ENCODE measurements at regions not wholly inside any gene's neighbourhood (a gene's known extent, or its start where the extent isn't known, plus 50 kb on each side); places are given as distances from the start of the nearest gene placed in this dataset.

GRCh38 chr20:57970116-57970515 is 258.3 kb downstream of the ANKRD60 start (continued):
- TF ChIP-seq HEYL (CRISPR knock-in tag; IDR thresholded peaks at IDR 0.05) (no peak), ESRRA (IDR thresholded peaks at IDR 0.05; ENCODE audit: borderline replicate concordance, low read length) (no peak), JUN (IDR thresholded peaks at IDR 0.05) (no peak), MAZ (IDR thresholded peaks at IDR 0.05; ENCODE audit: borderline replicate concordance, low read depth, low read length) (no peak), RFX5 (IDR thresholded peaks at IDR 0.05) (no peak), KDM1A (IDR thresholded peaks at IDR 0.05; ENCODE audit: low read depth) (no peak), TP53 (CRISPR knock-in tag; IDR thresholded peaks at IDR 0.05) (no peak)

- CTCF ChIA-PET, result no interaction called here
- 58% methylated on average over 1 of the region's 1 CpG for WGBS (ENCODE audit: missing lambda C conversion rate)
These were observed 258.3 kb upstream of the PMEPA1 start for GRCh38 chr20:57968120-57968519.

GRCh38 chr20:57967364-57967763 is 257.5 kb upstream of the PMEPA1 start:
- H3K4me3 ChIP-seq, result no peak overlapping the region
- no peak for ATAC-seq
- DNase-seq (ENCODE audit: low read depth in 1 of 2, low spot score in 1 of 2), result no peak
- H3K4me2 ChIP-seq, result no peak overlapping the region
- no peaks in the 10 kb centered on the region for H3K4me1 ChIP-seq
- 46% methylated on average over 10 of the region's 10 CpGs for WGBS (ENCODE audit: missing lambda C conversion rate)
- FAIRE-seq, result no peak
- ChIA-PET CTCF (no interaction called here), POLR2A (no interaction called here)
- no peaks in the 10 kb centered on the region for H3K9me3 ChIP-seq
- no peak for TF ChIP-seq E2F6 (IDR thresholded peaks at IDR 0.05; ENCODE audit: borderline replicate concordance, low read depth)
- no peak for TF ChIP-seq POLR2AphosphoS2 (conservative IDR thresholded peaks at IDR 0.05; ENCODE audit: low read length)
- TF ChIP-seq KDM5A (IDR thresholded peaks at IDR 0.05), result no peak
- no peak for TF ChIP-seq EHMT2 (IDR thresholded peaks at IDR 0.05; ENCODE audit: low read depth)
- TF ChIP-seq RFX5 (IDR thresholded peaks at IDR 0.05), result no peak
- no peak for TF ChIP-seq MYC (IDR thresholded peaks at IDR 0.05; ENCODE audit: borderline replicate concordance, low read length)
- TF ChIP-seq BHLHE40 (IDR thresholded peaks at IDR 0.05; ENCODE audit: low read depth, low read length), result no peak
- no peak for TF ChIP-seq TFCP2L1 (CRISPR knock-in tag; IDR thresholded peaks at IDR 0.05)
- TF ChIP-seq ZFP36 (IDR thresholded peaks at IDR 0.05; ENCODE audit: borderline replicate concordance, partially characterized antibody), result no peak
- TF ChIP-seq EP300 (IDR thresholded peaks at IDR 0.05), result no peak
- TF ChIP-seq BCL3 (IDR thresholded peaks at IDR 0.05), result no peak
- TF ChIP-seq CHD4 (IDR thresholded peaks at IDR 0.05; ENCODE audit: borderline replicate concordance), result no peak
- no peak for TF ChIP-seq NFE2L2 (conservative IDR thresholded peaks at IDR 0.05; ENCODE audit: low read length)
- no peak for TF ChIP-seq HMGXB4 (CRISPR knock-in tag; IDR thresholded peaks at IDR 0.05; ENCODE audit: borderline replicate concordance)
- no peak for TF ChIP-seq POLR2A (IDR thresholded peaks at IDR 0.05; ENCODE audit: low read length)
- TF ChIP-seq JUNB (IDR thresholded peaks at IDR 0.05), result no peak
- TF ChIP-seq RCOR1 (IDR thresholded peaks at IDR 0.05; ENCODE audit: low read depth, low read length), result no peak
- TF ChIP-seq HEYL (CRISPR knock-in tag; IDR thresholded peaks at IDR 0.05), result no peak
- H3K27ac ChIP-seq, result no peak overlapping the region; a peak in 1 of 6 replicates

More at GRCh38 chr20:57968120-57968519, 258.3 kb upstream of the PMEPA1 start:
- Histone ChIP-seq H3K27ac (no peak overlapping the region), H3K4me2 (no peak overlapping the region), H3K4me3 (no peak overlapping the region), H3K9me3 (no peaks in the 10 kb centered on the region), H3K4me1 (no peaks in the 10 kb centered on the region)
- ATAC-seq, result no peak
- FAIRE-seq, result no peak
- DNase-seq (ENCODE audit: low read depth in 1 of 2, low spot score in 1 of 2), result no peak
- TF ChIP-seq MAX (IDR thresholded peaks at IDR 0.05), result no peak
- no peak for TF ChIP-seq CBX2 (IDR thresholded peaks at IDR 0.05; ENCODE audit: borderline replicate concordance, low read depth)
- no peak for TF ChIP-seq FOSB (CRISPR knock-in tag; IDR thresholded peaks at IDR 0.05)
- TF ChIP-seq CEBPB (IDR thresholded peaks at IDR 0.05), result no peak
- TF ChIP-seq RFX5 (IDR thresholded peaks at IDR 0.05), result no peak
- no peak for TF ChIP-seq JUNB (IDR thresholded peaks at IDR 0.05)
- TF ChIP-seq EHF (CRISPR knock-in tag; IDR thresholded peaks at IDR 0.05), result no peak
- TF ChIP-seq ESRRA (IDR thresholded peaks at IDR 0.05; ENCODE audit: borderline replicate concordance, low read length), result no peak
- TF ChIP-seq HOXB5 (CRISPR knock-in tag; IDR thresholded peaks at IDR 0.05), result no peak
- TF ChIP-seq TFCP2L1 (CRISPR knock-in tag; IDR thresholded peaks at IDR 0.05), result no peak
- POLR2A ChIA-PET, result no interaction called here

Measured in A549 (cell line).